GM12872 (cell line): ENCODE measurements at regions not wholly inside any gene's neighbourhood (a gene's known extent, or its start where the extent isn't known, plus 50 kb on each side); places are given as distances from the start of the nearest gene placed in this dataset.

Source experiments
- CTCF ChIP-seq: IDR thresholded peaks from 3 replicates; pipeline ENCODE4 v1.5.1; 2011; ENCODE audit warnings: low read depth, mild to moderate bottlenecking, low read length, moderate library complexity; ENCODE audit not compliant: insufficient read depth

DNA sequence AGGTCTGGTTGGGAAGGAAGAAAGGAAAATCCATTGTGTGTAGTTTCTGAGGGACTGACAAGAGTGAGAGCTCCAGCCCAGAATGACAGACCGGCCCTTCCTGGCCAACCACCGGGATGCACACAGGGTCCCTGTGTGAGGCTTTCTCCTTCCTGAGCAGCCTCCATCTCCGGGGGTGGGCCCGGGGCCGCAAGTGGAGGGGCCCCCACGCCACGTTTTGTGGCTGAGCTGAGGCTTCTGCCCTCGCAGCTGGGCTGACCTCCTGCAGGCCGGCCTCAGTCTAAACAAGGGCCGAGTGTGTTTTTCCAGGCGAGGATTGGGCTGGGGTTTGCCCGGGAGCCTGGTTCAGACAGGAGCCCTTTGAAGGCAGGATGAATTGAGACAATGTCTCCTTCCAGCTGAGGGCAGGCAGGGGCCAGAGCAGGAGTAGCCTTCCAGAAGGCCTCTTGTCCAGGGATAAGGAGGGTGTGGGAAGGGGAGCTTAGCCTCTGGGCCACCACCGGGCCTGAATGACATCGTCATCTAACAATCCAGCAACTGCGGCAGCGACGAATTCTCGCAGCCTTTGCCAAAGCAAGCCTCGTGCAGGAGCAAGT, 96.5 kb upstream of the NCOR2 start:
- TF ChIP-seq CTCF = no peak

DNA sequence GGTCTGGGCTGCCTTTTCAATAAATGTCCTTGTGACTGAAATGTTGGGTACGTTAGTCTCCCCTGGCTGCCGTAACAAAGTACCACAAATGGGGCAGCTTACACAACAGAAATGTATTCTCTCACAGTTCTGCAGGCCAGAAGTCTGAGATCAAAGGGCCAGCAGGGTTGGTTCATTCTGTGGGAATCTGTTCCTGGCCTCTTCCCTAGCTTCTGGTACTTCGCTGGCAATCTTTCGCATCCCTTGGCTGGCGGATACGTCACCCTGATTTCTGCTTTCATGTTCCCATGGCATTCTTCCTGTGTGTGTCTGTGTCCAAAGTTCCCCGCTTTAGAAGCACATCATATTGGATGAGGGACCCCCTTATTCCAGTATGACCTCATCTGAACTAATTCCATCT, 95.8 kb upstream of the NCOR2 start:
- TF ChIP-seq CTCF = no peak

DNA sequence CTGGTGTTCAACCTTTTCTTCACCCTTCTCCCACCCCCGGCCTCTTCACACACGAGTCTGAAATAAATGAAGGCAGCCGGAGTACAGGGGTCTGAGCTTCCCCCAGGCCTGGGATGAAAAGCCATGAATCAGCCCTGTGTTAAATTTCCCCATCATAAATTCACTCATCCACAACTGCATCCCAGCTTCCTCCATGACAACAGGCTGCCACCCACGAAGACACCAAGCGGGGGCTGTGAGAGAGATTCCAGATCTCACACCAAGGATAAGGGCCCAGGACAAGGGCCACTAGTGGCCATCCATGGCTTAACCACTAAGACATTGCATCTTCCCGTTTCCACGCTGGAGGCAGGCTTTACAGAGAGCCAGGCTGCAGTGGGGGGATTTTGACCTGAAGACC, 93.9 kb upstream of the NCOR2 start:
- TF ChIP-seq CTCF = no peak

DNA sequence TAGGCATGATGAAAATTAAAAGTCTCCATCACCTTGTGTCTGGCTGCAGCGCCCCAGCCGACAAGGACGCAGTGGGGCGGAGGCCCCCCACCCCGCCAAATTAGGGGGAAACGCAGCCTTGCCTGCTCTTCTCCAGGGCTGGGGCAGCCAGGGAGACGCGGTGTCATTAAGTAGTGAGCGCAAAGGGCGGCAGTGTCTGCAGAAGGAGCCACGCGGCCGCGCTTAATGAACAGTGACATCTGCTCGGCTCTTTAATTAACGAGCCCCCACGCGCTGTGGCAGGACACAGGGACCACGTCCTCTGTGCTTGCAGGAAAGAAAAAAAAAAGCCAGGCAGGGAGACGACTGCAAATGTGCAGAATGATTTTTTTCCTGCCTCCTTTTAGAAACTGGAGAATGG, 93.4 kb upstream of the NCOR2 start:
- TF ChIP-seq CTCF = no peak

- TF ChIP-seq CTCF = no peak
These were observed 91.5 kb upstream of the NCOR2 start for GRCh38 chr12:124658806-124659402.

DNA sequence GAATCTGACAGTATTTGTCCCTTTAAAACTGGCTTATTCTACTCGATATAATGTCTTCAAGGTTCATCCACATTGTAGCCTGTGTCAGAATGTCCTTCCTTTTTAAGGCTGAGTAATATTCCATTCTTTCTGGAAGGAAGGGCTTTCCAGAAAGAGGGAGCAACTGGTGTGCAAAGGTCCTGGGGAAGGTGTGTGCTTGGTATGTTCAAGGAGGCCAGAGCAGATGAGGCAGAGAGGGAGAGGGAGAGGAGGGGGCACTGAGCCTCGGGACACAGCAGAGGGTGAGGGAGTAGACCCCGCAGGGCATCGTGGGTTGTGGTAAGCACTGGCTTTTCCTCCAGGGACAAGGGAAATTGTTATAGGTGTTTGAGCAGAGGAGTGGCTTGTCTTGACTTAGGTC, 90.9 kb upstream of the NCOR2 start:
- TF ChIP-seq CTCF = no peak

- TF ChIP-seq CTCF = no peak
These were observed 89.6 kb upstream of the NCOR2 start for GRCh38 chr12:124656947-124657434.
